Thyroid gland (tissue), 4 donors: ENCODE measurements at regions not wholly inside any gene's neighbourhood (a gene's known extent, or its start where the extent isn't known, plus 50 kb on each side); places are given as distances from the start of the nearest gene placed in this dataset.

Experiments
- DNase-seq, 2 donors: peaks; one replicate each; pipeline ENCODE4 v3.0.0-alpha.2; 2019
- H3K27ac ChIP-seq, 3 donors: fragments of 200-600 bp; sonication (generic); 1 replicate in 2 of 3; 2 replicates in 1 of 3; pipeline ENCODE4 v1.5.1; 2016 to 2019; ENCODE audit warnings: mild to moderate bottlenecking in 1 of 3, moderate library complexity in 1 of 3
- H3K27me3 ChIP-seq: fragments of 200-600 bp; sonication (generic); one replicate; pipeline ENCODE4 v1.5.1; 2019
- H3K36me3 ChIP-seq, 2 donors: fragments of 200-600 bp; sonication (generic); one replicate each; pipeline ENCODE4 v1.5.1; 2016 to 2019
- H3K4me1 ChIP-seq, 2 donors: fragments of 200-600 bp; sonication (generic); one replicate each; pipeline ENCODE4 v1.5.1; 2017 to 2019
- H3K4me3 ChIP-seq, 3 donors: fragments of 200-600 bp; sonication (generic); replicated peaks in 1 of 3; 1 replicate in 2 of 3; 2 replicates in 1 of 3; pipeline ENCODE4 v1.5.1; 2016; ENCODE audit warnings: mild to moderate bottlenecking in 1 of 3
- H3K9me3 ChIP-seq: fragments of 200-600 bp; sonication (generic); one replicate; pipeline ENCODE4 v1.5.1; 2017
- POLR2A ChIP-seq, 2 donors: fragments of 450-650 bp; IDR thresholded peaks; one replicate each; pipeline ENCODE4 v1.6.1; 2017; ENCODE audit warnings: antibody characterized with exemption in 2 of 2, mild to moderate bottlenecking in 2 of 2, moderate library complexity in 1 of 2
- WGBS, 2 donors: methylation state at CpG; one replicate each; pipeline ENCODE4 v1.1.5; 2017; 5-methylcytosine and 5-hydroxymethylcytosine counted together
- intact Hi-C: fragments of 100-400 bp; cut with DNase I; formaldehyde crosslinking; loops from one replicate; pipeline ENCODE4 v1.15.1; 2023
- TF ChIP-seq, protein P1 (sequence below), 6 experiments: fragments of 200-600 bp in 3 of 6; fragments of 450-650 bp in 3 of 6; sonication (generic) in 3 of 6; IDR thresholded peaks; one replicate each; pipeline ENCODE4 v1.5.1; 2016 to 2019; ENCODE audit warnings: antibody characterized with exemption in 6 of 6, mild to moderate bottlenecking in 2 of 6, inconsistent platforms in 1 of 6, moderate library complexity in 1 of 6

DNA sequence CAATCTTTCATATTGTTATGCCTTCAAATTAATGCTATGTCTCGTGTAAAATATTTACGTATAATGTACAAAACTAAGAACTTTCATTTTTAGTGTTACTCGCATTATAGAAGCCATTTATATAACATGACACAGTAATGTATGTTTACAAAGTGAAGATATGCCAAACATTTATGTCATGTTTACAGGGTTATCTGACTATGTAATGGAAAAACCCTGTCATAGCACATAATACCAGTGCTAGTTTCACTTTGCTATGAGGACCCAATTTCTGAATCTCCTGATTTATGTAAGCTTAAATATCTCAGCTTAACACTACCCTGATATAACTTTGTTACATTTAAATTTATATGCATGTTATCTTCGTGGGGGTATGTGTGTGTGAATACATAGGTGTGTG, 233.1 kb downstream of the FAT4 start:
- Histone ChIP-seq H3K36me3 (no peaks in the 10 kb centered on the region), H3K4me3 (no peak overlapping the region), H3K27ac (no peak overlapping the region), H3K4me1 (no peaks in the 10 kb centered on the region), H3K27me3 (no peaks in the 10 kb centered on the region), H3K9me3 (no peaks in the 10 kb centered on the region)
- intact Hi-C loops = no loop called here
- no peak for DNase-seq
- WGBS, 2 donors = 92 to 94% methylated on average over 4 of the region's 4 CpGs
- TF ChIP-seq, protein P1, sequence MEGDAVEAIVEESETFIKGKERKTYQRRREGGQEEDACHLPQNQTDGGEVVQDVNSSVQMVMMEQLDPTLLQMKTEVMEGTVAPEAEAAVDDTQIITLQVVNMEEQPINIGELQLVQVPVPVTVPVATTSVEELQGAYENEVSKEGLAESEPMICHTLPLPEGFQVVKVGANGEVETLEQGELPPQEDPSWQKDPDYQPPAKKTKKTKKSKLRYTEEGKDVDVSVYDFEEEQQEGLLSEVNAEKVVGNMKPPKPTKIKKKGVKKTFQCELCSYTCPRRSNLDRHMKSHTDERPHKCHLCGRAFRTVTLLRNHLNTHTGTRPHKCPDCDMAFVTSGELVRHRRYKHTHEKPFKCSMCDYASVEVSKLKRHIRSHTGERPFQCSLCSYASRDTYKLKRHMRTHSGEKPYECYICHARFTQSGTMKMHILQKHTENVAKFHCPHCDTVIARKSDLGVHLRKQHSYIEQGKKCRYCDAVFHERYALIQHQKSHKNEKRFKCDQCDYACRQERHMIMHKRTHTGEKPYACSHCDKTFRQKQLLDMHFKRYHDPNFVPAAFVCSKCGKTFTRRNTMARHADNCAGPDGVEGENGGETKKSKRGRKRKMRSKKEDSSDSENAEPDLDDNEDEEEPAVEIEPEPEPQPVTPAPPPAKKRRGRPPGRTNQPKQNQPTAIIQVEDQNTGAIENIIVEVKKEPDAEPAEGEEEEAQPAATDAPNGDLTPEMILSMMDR (IDR thresholded peaks at IDR 0.05) = no peak
- no peak for TF ChIP-seq POLR2A (IDR thresholded peaks at IDR 0.05)

DNA sequence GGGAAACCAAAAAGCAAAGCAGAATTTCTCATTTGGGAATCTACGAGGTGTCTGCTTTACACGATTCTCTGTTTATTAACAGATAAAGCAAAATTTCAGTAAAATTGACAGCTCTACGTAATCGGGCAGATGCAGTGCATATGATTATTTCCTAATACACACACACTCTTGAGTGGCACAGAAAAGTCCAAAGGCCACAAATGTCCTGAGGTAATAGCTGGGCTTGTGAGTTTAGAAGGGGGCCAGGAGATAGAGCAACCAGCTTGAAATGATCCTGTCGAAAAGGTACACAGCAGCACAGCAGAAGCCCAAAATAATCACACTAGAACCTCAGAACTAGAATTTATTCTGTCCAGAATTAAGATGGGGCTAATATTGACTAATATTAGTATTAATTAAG, 236.0 kb downstream of the FAT4 start:
- Histone ChIP-seq H3K36me3 (no peaks in the 10 kb centered on the region), H3K27me3 (no peaks in the 10 kb centered on the region), H3K4me1 (no peaks in the 10 kb centered on the region), H3K9me3 (no peaks in the 10 kb centered on the region), H3K27ac (no peak overlapping the region), H3K4me3 (no peak overlapping the region)
- no peak for DNase-seq
- intact Hi-C loops = no loop called here
- 73 to 81% methylated on average over 5 of the region's 5 CpGs for WGBS, 2 donors
- TF ChIP-seq, protein P1 (IDR thresholded peaks at IDR 0.05) = no peak
- no peak for TF ChIP-seq POLR2A (IDR thresholded peaks at IDR 0.05)

DNA sequence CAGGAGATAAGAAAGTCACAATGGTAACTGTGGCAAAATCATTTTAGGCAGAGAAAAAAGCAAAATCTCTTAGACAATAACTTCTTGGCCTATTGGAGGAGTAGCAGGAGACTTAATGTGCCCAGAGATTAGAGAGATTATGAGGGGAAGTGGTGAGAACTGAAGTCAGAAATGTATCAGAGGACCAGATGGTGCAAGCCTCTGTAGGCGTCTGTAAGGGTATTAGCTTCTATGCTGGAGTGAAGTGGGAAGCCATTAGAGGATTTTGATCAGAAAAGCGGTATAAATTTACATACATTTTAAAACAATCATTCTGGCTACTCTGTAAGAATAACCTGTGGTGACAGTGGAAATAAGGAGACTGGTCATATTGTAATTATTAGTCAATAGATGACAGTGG, 236.7 kb downstream of the FAT4 start:
- no peaks in the 10 kb centered on the region for H3K36me3 ChIP-seq
- H3K4me3 ChIP-seq = no peak overlapping the region
- DNase-seq = no peak
- 94 to 97% methylated on average over 2 of the region's 2 CpGs for WGBS, 2 donors
- no peaks in the 10 kb centered on the region for H3K4me1 ChIP-seq
- intact Hi-C loops = no loop called here
- no peaks in the 10 kb centered on the region for H3K9me3 ChIP-seq
- H3K27ac ChIP-seq = no peak overlapping the region
- H3K27me3 ChIP-seq = no peaks in the 10 kb centered on the region
- TF ChIP-seq, protein P1 (IDR thresholded peaks at IDR 0.05) = no peak
- no peak for TF ChIP-seq POLR2A (IDR thresholded peaks at IDR 0.05)

- no peaks in the 10 kb centered on the region for H3K27me3 ChIP-seq
- 92 to 95% methylated on average over 1 of the region's 1 CpG for WGBS, 2 donors
- DNase-seq = no peak
- no peaks in the 10 kb centered on the region for H3K4me1 ChIP-seq
- no peaks in the 10 kb centered on the region for H3K36me3 ChIP-seq
- H3K9me3 ChIP-seq = no peaks in the 10 kb centered on the region
- TF ChIP-seq POLR2A (IDR thresholded peaks at IDR 0.05) = no peak
- TF ChIP-seq, protein P1 (IDR thresholded peaks at IDR 0.05) = no peak
- no peak overlapping the region for H3K4me3 ChIP-seq
- H3K27ac ChIP-seq = no peak overlapping the region
- intact Hi-C loops = no loop called here
Observed at GRCh38 chr4:125551967-125552366, 237.2 kb downstream of the FAT4 start.

DNA sequence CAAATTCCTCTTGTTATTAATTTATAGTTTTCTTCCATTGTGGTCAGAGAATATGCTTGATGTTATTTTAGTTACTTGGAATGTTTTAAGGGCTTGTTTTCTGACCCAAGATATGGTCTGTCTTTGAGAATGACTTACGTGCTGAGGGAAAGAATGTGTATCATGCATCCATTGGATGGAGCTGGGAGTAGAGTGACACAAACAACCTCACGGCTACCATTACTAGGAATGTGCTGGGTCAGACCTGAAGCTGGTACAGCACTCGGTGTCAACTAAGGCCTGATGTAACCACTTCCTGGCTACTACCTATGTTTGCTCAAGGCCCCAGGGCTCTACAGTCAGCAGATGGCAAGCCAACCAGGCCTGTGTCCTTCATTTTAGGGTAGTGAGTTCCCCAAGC, 257.8 kb downstream of the FAT4 start:
- Histone ChIP-seq H3K27me3 (no peaks in the 10 kb centered on the region), H3K9me3 (no peaks in the 10 kb centered on the region), H3K36me3 (no peaks in the 10 kb centered on the region), H3K4me3 (no peak overlapping the region), H3K4me1 (no peaks in the 10 kb centered on the region), H3K27ac (no peak overlapping the region)
- DNase-seq = no peak
- no peak for TF ChIP-seq POLR2A (IDR thresholded peaks at IDR 0.05)
- TF ChIP-seq, protein P1 (IDR thresholded peaks at IDR 0.05) = no peak
- intact Hi-C loops = no loop called here
- 96 to 97% methylated on average over 3 of the region's 3 CpGs for WGBS, 2 donors
